ENCODE measurements at regions not wholly inside any gene's neighbourhood (a gene's known extent, or its start where the extent isn't known, plus 50 kb on each side); places are given as distances from the start of the nearest gene placed in this dataset.

- TF ChIP-seq Cebpa-rat (IDR thresholded peaks at IDR 0.05): no peak
- Histone ChIP-seq H3K27me3 (no peaks in the 10 kb centered on the region), H3K4me1 (no peaks in the 10 kb centered on the region), H4K20me1 (no peaks in the 10 kb centered on the region), H3K4me2 (no peak overlapping the region), H3K4me3 (no peak overlapping the region), H3K9me3 (no peaks in the 10 kb centered on the region), H3K27ac (no peak overlapping the region), H3K9ac (no peak overlapping the region), H3K36me3 (no peaks in the 10 kb centered on the region)
These were observed 113.7 kb downstream of the ARL4A start for GRCh38 chr7:12801107-12801506.

GRCh38 chr7:12802070-12802469 lies 114.6 kb downstream of the ARL4A start:
- Histone ChIP-seq H3K9me3 (no peaks in the 10 kb centered on the region), H3K27ac (no peak overlapping the region), H3K4me1 (no peaks in the 10 kb centered on the region), H3K36me3 (no peaks in the 10 kb centered on the region), H3K27me3 (no peaks in the 10 kb centered on the region), H4K20me1 (no peaks in the 10 kb centered on the region), H3K4me3 (no peak overlapping the region), H3K4me2 (no peak overlapping the region), H3K9ac (no peak overlapping the region)
- no peak for TF ChIP-seq Cebpa-rat (IDR thresholded peaks at IDR 0.05)

- Histone ChIP-seq H3K27ac (no peak overlapping the region), H3K4me2 (no peak overlapping the region), H3K4me3 (no peak overlapping the region), H3K36me3 (no peaks in the 10 kb centered on the region), H4K20me1 (no peaks in the 10 kb centered on the region), H3K9ac (no peak overlapping the region), H3K4me1 (no peaks in the 10 kb centered on the region), H3K27me3 (no peaks in the 10 kb centered on the region), H3K9me3 (no peaks in the 10 kb centered on the region)
- TF ChIP-seq Cebpa-rat (IDR thresholded peaks at IDR 0.05): no peak
These were observed 116.1 kb downstream of the ARL4A start for GRCh38 chr7:12803542-12803941.

- no peaks in the 10 kb centered on the region for H3K9me3 ChIP-seq
- H3K9ac ChIP-seq: no peak overlapping the region
- H3K4me2 ChIP-seq: no peak overlapping the region
- no peaks in the 10 kb centered on the region for H3K36me3 ChIP-seq
- H3K4me1 ChIP-seq: no peaks in the 10 kb centered on the region
- no peak overlapping the region for H3K27ac ChIP-seq
- no peaks in the 10 kb centered on the region for H3K27me3 ChIP-seq
- TF ChIP-seq Cebpa-rat (IDR thresholded peaks at IDR 0.05): no peak
- no peaks in the 10 kb centered on the region for H4K20me1 ChIP-seq
- no peak overlapping the region for H3K4me3 ChIP-seq
These were observed 118.1 kb downstream of the ARL4A start for GRCh38 chr7:12805518-12805928.

GRCh38 chr7:12805957-12806356 lies 118.5 kb downstream of the ARL4A start:
- Histone ChIP-seq H3K4me2 (no peak overlapping the region), H3K27ac (no peak overlapping the region), H3K4me1 (no peaks in the 10 kb centered on the region)

GRCh38 chr7:12809476-12809875 lies 122.0 kb downstream of the ARL4A start:
- Histone ChIP-seq H3K4me1 (no peaks in the 10 kb centered on the region), H3K9ac (no peak overlapping the region), H3K27ac (no peak overlapping the region), H4K20me1 (no peaks in the 10 kb centered on the region), H3K9me3 (no peaks in the 10 kb centered on the region), H3K4me2 (no peak overlapping the region), H3K36me3 (no peaks in the 10 kb centered on the region), H3K4me3 (no peak overlapping the region), H3K27me3 (no peaks in the 10 kb centered on the region)
- no peak for TF ChIP-seq Cebpa-rat (IDR thresholded peaks at IDR 0.05)

More at GRCh38 chr7:12805957-12806356, 118.5 kb downstream of the ARL4A start:
- Histone ChIP-seq H3K9ac (no peak overlapping the region), H3K9me3 (no peaks in the 10 kb centered on the region), H3K4me3 (no peak overlapping the region), H3K36me3 (no peaks in the 10 kb centered on the region), H3K27me3 (no peaks in the 10 kb centered on the region), H4K20me1 (no peaks in the 10 kb centered on the region)
- TF ChIP-seq Cebpa-rat (IDR thresholded peaks at IDR 0.05): no peak

- H3K4me3 ChIP-seq: no peak overlapping the region
- H3K27me3 ChIP-seq: no peaks in the 10 kb centered on the region
- no peak for TF ChIP-seq Cebpa-rat (IDR thresholded peaks at IDR 0.05)
- no peaks in the 10 kb centered on the region for H3K9me3 ChIP-seq
- H4K20me1 ChIP-seq: no peaks in the 10 kb centered on the region
- no peaks in the 10 kb centered on the region for H3K36me3 ChIP-seq
- H3K4me1 ChIP-seq: no peaks in the 10 kb centered on the region
- no peak overlapping the region for H3K9ac ChIP-seq
- no peak overlapping the region for H3K4me2 ChIP-seq
- no peak overlapping the region for H3K27ac ChIP-seq
These were observed 124.7 kb downstream of the ARL4A start for GRCh38 chr7:12812111-12812510.

GRCh38 chr7:12814107-12814506 lies 126.7 kb downstream of the ARL4A start:
- Histone ChIP-seq H3K4me1 (no peaks in the 10 kb centered on the region), H3K9me3 (no peaks in the 10 kb centered on the region), H3K4me2 (no peak overlapping the region), H3K36me3 (no peaks in the 10 kb centered on the region), H4K20me1 (no peaks in the 10 kb centered on the region), H3K9ac (no peak overlapping the region), H3K27me3 (no peaks in the 10 kb centered on the region), H3K27ac (no peak overlapping the region), H3K4me3 (no peak overlapping the region)
- TF ChIP-seq Cebpa-rat (IDR thresholded peaks at IDR 0.05): no peak

- Histone ChIP-seq H3K9ac (no peak overlapping the region), H3K27ac (no peak overlapping the region), H4K20me1 (no peaks in the 10 kb centered on the region), H3K36me3 (no peaks in the 10 kb centered on the region), H3K9me3 (no peaks in the 10 kb centered on the region), H3K27me3 (no peaks in the 10 kb centered on the region), H3K4me2 (no peak overlapping the region), H3K4me3 (no peak overlapping the region), H3K4me1 (no peaks in the 10 kb centered on the region)
- TF ChIP-seq Cebpa-rat (IDR thresholded peaks at IDR 0.05): no peak
These were observed 127.4 kb downstream of the ARL4A start for GRCh38 chr7:12814828-12815227.

- Histone ChIP-seq H3K27ac (no peak overlapping the region), H3K9ac (no peak overlapping the region), H3K4me3 (no peak overlapping the region)
These were observed 128.0 kb downstream of the ARL4A start for GRCh38 chr7:12815426-12815825.

GRCh38 chr7:12815871-12816270 lies 128.4 kb downstream of the ARL4A start:
- H3K9me3 ChIP-seq: no peaks in the 10 kb centered on the region
- no peaks in the 10 kb centered on the region for H4K20me1 ChIP-seq
- H3K4me2 ChIP-seq: no peak overlapping the region
- no peak for TF ChIP-seq Cebpa-rat (IDR thresholded peaks at IDR 0.05)
- no peak overlapping the region for H3K4me3 ChIP-seq
- no peaks in the 10 kb centered on the region for H3K4me1 ChIP-seq
- H3K27me3 ChIP-seq: no peaks in the 10 kb centered on the region
- no peak overlapping the region for H3K27ac ChIP-seq
- no peak overlapping the region for H3K9ac ChIP-seq
- H3K36me3 ChIP-seq: no peaks in the 10 kb centered on the region

More at GRCh38 chr7:12815426-12815825, 128.0 kb downstream of the ARL4A start:
- Histone ChIP-seq H3K27me3 (no peaks in the 10 kb centered on the region), H3K4me2 (no peak overlapping the region), H3K9me3 (no peaks in the 10 kb centered on the region), H3K36me3 (no peaks in the 10 kb centered on the region), H4K20me1 (no peaks in the 10 kb centered on the region), H3K4me1 (no peaks in the 10 kb centered on the region)
- no peak for TF ChIP-seq Cebpa-rat (IDR thresholded peaks at IDR 0.05)

Data from BLaER1 (cell line).